Astrocyte of the spinal cord (primary cell): ENCODE measurements at regions not wholly inside any gene's neighbourhood (a gene's known extent, or its start where the extent isn't known, plus 50 kb on each side); places are given as distances from the start of the nearest gene placed in this dataset.

Source experiments
- DNase-seq: peaks from one replicate; pipeline ENCODE4 v3.0.0; 2011; ENCODE audit warnings: low read depth, low spot score
- H3K4me3 ChIP-seq: 2 replicates; pipeline ENCODE4 v1.5.1; 2011; ENCODE audit warnings: low read depth, mild to moderate bottlenecking, low read length, moderate library complexity
- CTCF ChIP-seq: IDR thresholded peaks from 2 replicates; pipeline ENCODE4 v1.5.1; 2012; ENCODE audit warnings: low read depth, mild to moderate bottlenecking, low read length, inconsistent platforms
- in situ Hi-C: cut with HindIII; loops from 2 replicates; pipeline ENCODE4 v1.10.0; 2017; ENCODE audit warnings: low sequenced_read_pairs

- no peak overlapping the region for H3K4me3 ChIP-seq
- DNase-seq = peak; percentile 85
- TF ChIP-seq CTCF = peak; percentile 92
- in situ Hi-C loops = no loop called here
Measured at GRCh38 chr6:85323435-85324040, 126.3 kb upstream of the NT5E start.

GRCh38 chr6:85322446-85323105 is 127.3 kb upstream of the NT5E start:
- TF ChIP-seq CTCF = no peak
- no peak for DNase-seq
- in situ Hi-C loops = no loop called here
- H3K4me3 ChIP-seq = no peak overlapping the region

- TF ChIP-seq CTCF = no peak
- DNase-seq = no peak
- no peak overlapping the region for H3K4me3 ChIP-seq
- in situ Hi-C loops = no loop called here
Measured at GRCh38 chr6:85321906-85322305, 128.0 kb upstream of the NT5E start.

GRCh38 chr6:85314586-85314985 is 135.3 kb upstream of the NT5E start:
- no peak for TF ChIP-seq CTCF

GRCh38 chr6:85300581-85300980 is 149.3 kb upstream of the NT5E start:
- TF ChIP-seq CTCF = no peak

More at GRCh38 chr6:85314586-85314985, 135.3 kb upstream of the NT5E start:
- DNase-seq = no peak
- in situ Hi-C loops = no loop called here
- H3K4me3 ChIP-seq = no peak overlapping the region

GRCh38 chr6:85298553-85298952 is 151.3 kb upstream of the NT5E start:
- DNase-seq = no peak
- H3K4me3 ChIP-seq = no peak overlapping the region
- in situ Hi-C loops = no loop called here
- no peak for TF ChIP-seq CTCF

More at GRCh38 chr6:85300581-85300980, 149.3 kb upstream of the NT5E start:
- H3K4me3 ChIP-seq = no peak overlapping the region
- no peak for DNase-seq
- in situ Hi-C loops = no loop called here
